Natural killer cell (primary cell): ENCODE measurements at regions not wholly inside any gene's neighbourhood (a gene's known extent, or its start where the extent isn't known, plus 50 kb on each side); places are given as distances from the start of the nearest gene placed in this dataset.
A peak's percentile ranks its signal among the peaks of the same experiment; 100 is the strongest.

ENCODE experiments used
- ATAC-seq, 3 donors: fragments of 150-1000 bp in 2 of 3; fragments of 200-7000 bp in 1 of 3; cut with Tn5 transposase; 1 replicate in 1 of 3; 2 replicates in 2 of 3; pipeline ENCODE4 v1.10.0; 2021; ENCODE audit warnings: mild to moderate bottlenecking in 2 of 3, moderate library complexity in 2 of 3
- DNase-seq, 2 donors: peaks; one replicate each; pipeline versions ENCODE4 v3.0.0 to v3.0.0-alpha.2; 2013 to 2021; ENCODE audit warnings: mixed read lengths in 1 of 2
- H3K27ac ChIP-seq: one replicate; pipeline ENCODE4 v1.5.1; 2013; ENCODE audit warnings: mild to moderate bottlenecking, low read length
- H3K27me3 ChIP-seq: one replicate; pipeline ENCODE4 v1.6.1; 2013; ENCODE audit warnings: low read length; ENCODE audit not compliant: control insufficient read depth, insufficient read depth
- H3K36me3 ChIP-seq: one replicate; pipeline ENCODE4 v1.6.1; 2013; ENCODE audit warnings: low read length; ENCODE audit not compliant: control insufficient read depth, insufficient read depth
- H3K4me1 ChIP-seq: one replicate; pipeline ENCODE4 v1.6.1; 2013; ENCODE audit warnings: low read length; ENCODE audit not compliant: control insufficient read depth, insufficient read depth
- H3K4me3 ChIP-seq: one replicate; pipeline ENCODE4 v1.5.1; 2013; ENCODE audit warnings: low read length
- H3K9me3 ChIP-seq: one replicate; pipeline ENCODE4 v1.6.1; 2013; ENCODE audit warnings: low read length; ENCODE audit not compliant: control insufficient read depth, insufficient read depth
- H3K27ac Mint-ChIP-seq, 2 donors: one replicate each; pipeline ENCODE4 v1.8.0; 2022; ENCODE audit warnings: mild to moderate bottlenecking in 2 of 2, mixed read lengths in 2 of 2, moderate library complexity in 1 of 2
- H3K27me3 Mint-ChIP-seq, 2 donors: one replicate each; pipeline ENCODE4 v1.8.0; 2022; ENCODE audit warnings: low read depth in 2 of 2, mixed read lengths in 2 of 2
- H3K36me3 Mint-ChIP-seq: one replicate; pipeline ENCODE4 v1.8.0; 2022; ENCODE audit warnings: mixed read lengths
- H3K4me1 Mint-ChIP-seq, 2 donors: one replicate each; pipeline ENCODE4 v1.8.0; 2022; ENCODE audit warnings: mixed read lengths in 2 of 2
- H3K4me3 Mint-ChIP-seq: one replicate; pipeline ENCODE4 v1.8.0; 2022; ENCODE audit warnings: mild to moderate bottlenecking, moderate library complexity, mixed read lengths
- H3K9me3 Mint-ChIP-seq, 2 donors: one replicate each; pipeline ENCODE4 v1.8.0; 2022; ENCODE audit warnings: mixed read lengths in 2 of 2
- CTCF ChIP-seq: fragments of 200-600 bp; IDR thresholded peaks from one replicate; pipeline ENCODE4 v1.8.0; 2022; ENCODE audit warnings: antibody characterized with exemption
- WGBS: methylation state at CpG from one replicate; pipeline ENCODE4 v1.1.7; 2013; ENCODE audit warnings: missing lambda C conversion rate; ENCODE audit not compliant: insufficient coverage; 5-methylcytosine and 5-hydroxymethylcytosine counted together
- intact Hi-C: fragments of 100-400 bp; cut with micrococcal nuclease; formaldehyde crosslinking; loops from one replicate; pipeline ENCODE4 v1.14.2; 2022

DNA sequence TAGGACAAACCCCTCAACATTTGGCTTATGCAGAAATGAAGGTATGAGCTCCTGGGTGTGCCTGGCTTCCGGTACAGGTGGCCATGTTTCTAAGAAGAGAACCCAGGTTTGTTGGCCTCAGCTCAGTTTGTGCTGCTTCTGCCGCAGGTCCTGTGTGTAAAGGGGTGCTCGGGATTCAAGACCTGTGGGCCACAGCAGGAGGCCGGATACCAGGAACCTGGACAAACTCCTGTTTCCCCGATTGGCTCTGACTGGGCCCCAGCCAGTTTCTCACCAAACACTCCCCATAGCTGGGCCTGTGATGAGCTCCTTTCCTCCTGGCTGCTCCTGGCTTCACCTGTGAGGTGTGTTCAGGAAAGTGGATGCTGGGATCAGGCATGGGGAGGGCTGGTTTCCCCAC lies 271.2 kb upstream of the IRX2 start:
- intact Hi-C loops = no loop called here
- no peak for DNase-seq
- TF ChIP-seq CTCF = no peak
- no peak overlapping the region for H3K4me3 ChIP-seq
- H3K4me3 Mint-ChIP-seq = no peak overlapping the region
- no peak overlapping the region for H3K27ac ChIP-seq
- H3K9me3 Mint-ChIP-seq = peaks cover 2 to 9% of the 10 kb centered on the region in 2 donors
- WGBS = 89% methylated on average over 5 of the region's 5 CpGs
- peaks cover 16% of the 10 kb centered on the region for H3K9me3 ChIP-seq
- H3K4me1 ChIP-seq = no peaks in the 10 kb centered on the region
- H3K4me1 Mint-ChIP-seq = no peaks in the 10 kb centered on the region
- H3K27me3 ChIP-seq = no peaks in the 10 kb centered on the region
- H3K27ac Mint-ChIP-seq = no peak overlapping the region
- no peaks in the 10 kb centered on the region for H3K36me3 ChIP-seq
- no peaks in the 10 kb centered on the region for H3K27me3 Mint-ChIP-seq
- ATAC-seq = no peak
- H3K36me3 Mint-ChIP-seq = no peaks in the 10 kb centered on the region

- H3K9me3 Mint-ChIP-seq = peaks cover 2 to 9% of the 10 kb centered on the region in 2 donors
Measured at GRCh38 chr5:3020426-3020825, 268.9 kb upstream of the IRX2 start.

DNA sequence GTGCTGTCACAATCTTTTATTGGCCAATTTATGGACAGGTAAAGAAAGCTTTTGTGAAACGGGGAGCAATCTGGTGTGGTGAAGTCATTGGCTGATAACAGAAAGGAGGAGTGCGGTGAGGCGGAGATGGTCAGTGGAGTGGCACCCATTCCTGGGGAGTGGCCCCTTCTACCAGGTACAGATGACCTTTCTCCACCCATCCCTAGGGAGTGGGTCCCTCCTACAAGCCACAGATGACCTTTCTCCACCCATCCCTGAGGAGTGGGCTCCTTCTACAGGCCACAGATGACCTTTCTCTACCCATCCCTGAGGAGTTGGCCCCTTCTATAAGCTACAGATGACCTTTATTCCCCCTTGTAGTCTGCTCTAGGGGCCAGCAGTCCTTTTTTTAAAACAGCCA lies 267.6 kb upstream of the IRX2 start:
- WGBS = 100% methylated on average over 2 of the region's 3 CpGs
- intact Hi-C loops = no loop called here
- DNase-seq (no peak), ATAC-seq (peak in 1 of 3 donors; percentile 30)
- Mint-ChIP-seq H3K27me3 (no peaks in the 10 kb centered on the region), H3K4me3 (no peak overlapping the region), H3K27ac (no peak overlapping the region), H3K36me3 (no peaks in the 10 kb centered on the region), H3K4me1 (no peaks in the 10 kb centered on the region), H3K9me3 (peaks cover 2 to 9% of the 10 kb centered on the region in 2 donors)
- Histone ChIP-seq H3K4me3 (no peak overlapping the region), H3K27ac (no peak overlapping the region), H3K4me1 (no peaks in the 10 kb centered on the region), H3K27me3 (no peaks in the 10 kb centered on the region), H3K9me3 (peaks cover 3% of the 10 kb centered on the region), H3K36me3 (no peaks in the 10 kb centered on the region)
- no peak for TF ChIP-seq CTCF

More at GRCh38 chr5:3020426-3020825, 268.9 kb upstream of the IRX2 start:
- intact Hi-C loops = no loop called here
- Mint-ChIP-seq H3K27ac (no peak overlapping the region), H3K27me3 (no peaks in the 10 kb centered on the region), H3K4me1 (no peaks in the 10 kb centered on the region), H3K4me3 (no peak overlapping the region), H3K36me3 (no peaks in the 10 kb centered on the region)
- Histone ChIP-seq H3K9me3 (peaks cover 3% of the 10 kb centered on the region), H3K4me1 (no peaks in the 10 kb centered on the region), H3K4me3 (no peak overlapping the region), H3K27me3 (no peaks in the 10 kb centered on the region), H3K36me3 (no peaks in the 10 kb centered on the region), H3K27ac (no peak overlapping the region)
- ATAC-seq = no peak
- no peak for DNase-seq
- WGBS = 93% methylated on average over 6 of the region's 6 CpGs
- no peak for TF ChIP-seq CTCF

GRCh38 chr5:3011764-3012017 lies 260.2 kb upstream of the IRX2 start:
- 86% methylated on average over 3 of the region's 3 CpGs for WGBS

More at GRCh38 chr5:3011764-3012017, 260.2 kb upstream of the IRX2 start:
- H3K36me3 ChIP-seq = no peaks in the 10 kb centered on the region
- Mint-ChIP-seq H3K9me3 (peaks cover 3% of the 10 kb centered on the region in 2 donors), H3K27me3 (no peaks in the 10 kb centered on the region), H3K27ac (no peak overlapping the region), H3K36me3 (no peaks in the 10 kb centered on the region), H3K4me1 (no peaks in the 10 kb centered on the region), H3K4me3 (no peak overlapping the region)
- intact Hi-C loops = no loop called here
- no peak overlapping the region for H3K4me3 ChIP-seq
- DNase-seq = no peak
- TF ChIP-seq CTCF = no peak
- no peak overlapping the region for H3K27ac ChIP-seq
- no peaks in the 10 kb centered on the region for H3K4me1 ChIP-seq
- no peaks in the 10 kb centered on the region for H3K9me3 ChIP-seq
- ATAC-seq = no peak
- H3K27me3 ChIP-seq = no peaks in the 10 kb centered on the region
